ENCODE measurements at regions not wholly inside any gene's neighbourhood (a gene's known extent, or its start where the extent isn't known, plus 50 kb on each side); places are given as distances from the start of the nearest gene placed in this dataset.

DNA sequence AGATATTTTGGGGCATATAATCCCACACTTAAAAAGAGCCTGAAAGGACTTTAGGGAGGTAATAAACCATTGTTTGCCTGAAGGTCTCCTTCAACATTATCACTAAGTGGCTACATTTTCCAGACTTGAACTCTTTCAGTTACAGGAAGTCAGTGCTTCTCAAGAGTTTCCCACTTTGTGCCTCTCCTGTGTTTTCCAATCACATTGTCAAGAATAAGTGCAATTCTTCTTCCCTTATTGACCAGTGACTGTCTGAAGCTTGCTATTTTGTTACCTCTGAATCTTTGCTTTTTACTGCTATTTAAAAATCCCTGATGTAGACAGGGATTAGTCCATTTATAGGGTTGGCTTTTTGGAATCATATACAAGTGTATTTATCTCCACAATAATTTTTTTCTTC is 346.7 kb upstream of the ANKRD30A start:
- TF ChIP-seq, protein P1, sequence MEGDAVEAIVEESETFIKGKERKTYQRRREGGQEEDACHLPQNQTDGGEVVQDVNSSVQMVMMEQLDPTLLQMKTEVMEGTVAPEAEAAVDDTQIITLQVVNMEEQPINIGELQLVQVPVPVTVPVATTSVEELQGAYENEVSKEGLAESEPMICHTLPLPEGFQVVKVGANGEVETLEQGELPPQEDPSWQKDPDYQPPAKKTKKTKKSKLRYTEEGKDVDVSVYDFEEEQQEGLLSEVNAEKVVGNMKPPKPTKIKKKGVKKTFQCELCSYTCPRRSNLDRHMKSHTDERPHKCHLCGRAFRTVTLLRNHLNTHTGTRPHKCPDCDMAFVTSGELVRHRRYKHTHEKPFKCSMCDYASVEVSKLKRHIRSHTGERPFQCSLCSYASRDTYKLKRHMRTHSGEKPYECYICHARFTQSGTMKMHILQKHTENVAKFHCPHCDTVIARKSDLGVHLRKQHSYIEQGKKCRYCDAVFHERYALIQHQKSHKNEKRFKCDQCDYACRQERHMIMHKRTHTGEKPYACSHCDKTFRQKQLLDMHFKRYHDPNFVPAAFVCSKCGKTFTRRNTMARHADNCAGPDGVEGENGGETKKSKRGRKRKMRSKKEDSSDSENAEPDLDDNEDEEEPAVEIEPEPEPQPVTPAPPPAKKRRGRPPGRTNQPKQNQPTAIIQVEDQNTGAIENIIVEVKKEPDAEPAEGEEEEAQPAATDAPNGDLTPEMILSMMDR (IDR thresholded peaks at IDR 0.05) = no peak
- no peak for TF ChIP-seq POLR2A (IDR thresholded peaks at IDR 0.05)
